AG04449 (cell line): ENCODE measurements at regions not wholly inside any gene's neighbourhood (a gene's known extent, or its start where the extent isn't known, plus 50 kb on each side); places are given as distances from the start of the nearest gene placed in this dataset.
"Not testable (repeated sequence)": the region's sequence is repeated elsewhere in the genome, so short reads cannot be mapped to it uniquely, and the experiment has no call there.

Source experiments
- CTCF ChIA-PET: fragments of 350-600 bp; formaldehyde crosslinking; extraction: SDS; loops from one replicate; lab custom pipeline; 2021; ENCODE audit warnings: antibody characterized with exemption; lab: Yijun Ruan, JAX
- POLR2A ChIA-PET: fragments of 400-600, 350-600 bp; formaldehyde crosslinking; extraction: SDS; loops from one replicate; lab custom pipeline; 2020; ENCODE audit warnings: antibody characterized with exemption, inconsistent platforms; lab: Yijun Ruan, JAX
- DNase-seq: peaks from one replicate; pipeline ENCODE4 v3.0.0-alpha.2; 2010; ENCODE audit warnings: low read depth, low spot score
- H3K4me3 ChIP-seq: 2 replicates; pipeline ENCODE4 v1.5.1; 2011; ENCODE audit warnings: low read depth, mild to moderate bottlenecking, control low read depth, low read length
- TF ChIP-seq, protein P1 (sequence below): IDR thresholded peaks from one replicate; pipeline ENCODE4 v1.5.1; 2011; ENCODE audit warnings: mild to moderate bottlenecking, moderate library complexity, low read length, control low read depth, inconsistent platforms; ENCODE audit not compliant: insufficient read depth; ENCODE audit errors: missing control alignments

DNA sequence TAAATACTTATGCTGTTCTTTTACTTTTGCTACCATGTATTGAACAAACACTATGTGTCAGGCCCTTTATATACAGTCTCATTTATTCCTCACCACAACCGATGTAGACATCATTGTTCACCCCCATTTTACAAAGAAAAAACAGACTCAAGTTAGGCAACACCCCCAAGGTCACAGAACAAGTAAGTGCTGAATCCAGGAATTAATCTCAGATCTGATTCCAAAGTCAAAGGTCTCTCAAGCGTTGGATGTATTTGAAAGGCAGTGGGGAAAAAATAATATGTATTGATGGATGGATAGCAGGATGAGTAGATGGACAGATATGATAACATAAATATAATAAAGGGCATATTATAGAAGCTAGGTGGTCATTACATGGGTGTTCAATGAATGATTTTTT, 85.1 kb upstream of the VLDLR start:
- ChIA-PET CTCF (no interaction called here), POLR2A (no interaction called here)
- no peak overlapping the region for H3K4me3 ChIP-seq
- TF ChIP-seq, protein P1, sequence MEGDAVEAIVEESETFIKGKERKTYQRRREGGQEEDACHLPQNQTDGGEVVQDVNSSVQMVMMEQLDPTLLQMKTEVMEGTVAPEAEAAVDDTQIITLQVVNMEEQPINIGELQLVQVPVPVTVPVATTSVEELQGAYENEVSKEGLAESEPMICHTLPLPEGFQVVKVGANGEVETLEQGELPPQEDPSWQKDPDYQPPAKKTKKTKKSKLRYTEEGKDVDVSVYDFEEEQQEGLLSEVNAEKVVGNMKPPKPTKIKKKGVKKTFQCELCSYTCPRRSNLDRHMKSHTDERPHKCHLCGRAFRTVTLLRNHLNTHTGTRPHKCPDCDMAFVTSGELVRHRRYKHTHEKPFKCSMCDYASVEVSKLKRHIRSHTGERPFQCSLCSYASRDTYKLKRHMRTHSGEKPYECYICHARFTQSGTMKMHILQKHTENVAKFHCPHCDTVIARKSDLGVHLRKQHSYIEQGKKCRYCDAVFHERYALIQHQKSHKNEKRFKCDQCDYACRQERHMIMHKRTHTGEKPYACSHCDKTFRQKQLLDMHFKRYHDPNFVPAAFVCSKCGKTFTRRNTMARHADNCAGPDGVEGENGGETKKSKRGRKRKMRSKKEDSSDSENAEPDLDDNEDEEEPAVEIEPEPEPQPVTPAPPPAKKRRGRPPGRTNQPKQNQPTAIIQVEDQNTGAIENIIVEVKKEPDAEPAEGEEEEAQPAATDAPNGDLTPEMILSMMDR = no peak
- DNase-seq = no peak

DNA sequence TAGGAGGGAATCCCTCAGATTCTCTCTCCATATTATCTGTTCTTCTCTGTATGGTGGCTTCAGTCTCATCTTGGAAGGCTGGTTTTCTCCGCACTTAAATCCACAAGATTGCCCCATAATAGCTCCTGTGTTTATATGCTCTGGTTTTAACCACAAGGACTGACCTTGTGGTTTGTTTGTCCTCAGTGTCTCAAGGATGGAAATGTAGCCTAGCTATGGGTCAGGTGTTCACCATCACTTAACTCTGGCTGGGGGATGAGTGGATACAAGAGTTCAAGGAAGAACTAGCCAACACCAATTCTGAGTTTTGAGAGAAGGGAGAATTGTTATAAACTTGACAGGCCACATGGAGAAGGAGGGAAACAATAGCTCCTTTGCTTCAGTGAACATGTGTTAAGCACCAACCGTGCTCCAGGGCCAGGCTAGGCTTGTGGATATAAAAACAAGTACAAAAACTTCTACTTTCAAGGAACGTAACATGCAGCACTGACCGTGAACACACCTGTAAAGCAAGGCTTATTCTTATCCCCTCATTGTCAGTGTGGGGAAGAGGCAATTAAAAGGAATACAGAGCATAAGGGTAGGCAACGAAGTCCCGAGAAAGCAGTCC, 75.6 kb upstream of the VLDLR start:
- H3K4me3 ChIP-seq = no peak overlapping the region
- ChIA-PET CTCF (no interaction called here), POLR2A (no interaction called here)
- TF ChIP-seq, protein P1 = no peak
- DNase-seq = no peak

DNA sequence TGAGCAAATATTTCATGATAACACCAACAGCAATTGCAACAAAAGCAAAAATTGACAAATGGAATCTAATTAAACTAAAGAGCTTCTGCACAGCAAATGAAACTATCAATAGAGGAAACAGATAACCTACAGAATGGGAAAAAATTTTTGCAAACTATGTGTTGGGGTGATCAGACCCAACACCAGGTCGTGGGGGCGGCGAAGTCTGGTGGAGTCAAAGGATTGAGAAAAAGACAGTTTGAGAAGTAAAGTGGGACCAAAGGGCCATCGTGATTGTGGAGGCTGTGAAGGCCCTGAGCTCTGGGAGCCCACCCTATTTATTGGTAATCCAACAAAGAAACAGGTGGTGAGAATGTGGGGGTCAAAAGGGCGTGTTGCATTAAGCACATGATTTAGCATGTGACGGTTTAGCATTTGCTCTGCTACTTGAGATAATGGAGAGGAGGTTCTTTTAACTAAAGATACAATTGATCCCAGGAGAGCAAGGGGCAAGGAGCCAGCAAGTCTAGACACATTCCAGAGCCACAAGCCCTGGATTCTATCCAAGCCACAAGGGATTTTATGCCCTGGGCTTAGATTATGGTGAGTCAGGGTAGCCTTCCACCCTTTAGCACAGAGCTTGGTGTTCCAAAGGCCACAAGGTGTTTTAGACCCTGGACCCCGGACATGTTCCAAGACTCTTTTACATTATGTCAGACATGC, 65.5 kb upstream of the VLDLR start:
- CTCF ChIA-PET = interaction anchor here (1.8 kb wide), 1 partner anchor 172 kb away, joined by 5 read pairs; no protein-coding TSS in a partner anchor
- POLR2A ChIA-PET = not testable (repeated sequence)

DNA sequence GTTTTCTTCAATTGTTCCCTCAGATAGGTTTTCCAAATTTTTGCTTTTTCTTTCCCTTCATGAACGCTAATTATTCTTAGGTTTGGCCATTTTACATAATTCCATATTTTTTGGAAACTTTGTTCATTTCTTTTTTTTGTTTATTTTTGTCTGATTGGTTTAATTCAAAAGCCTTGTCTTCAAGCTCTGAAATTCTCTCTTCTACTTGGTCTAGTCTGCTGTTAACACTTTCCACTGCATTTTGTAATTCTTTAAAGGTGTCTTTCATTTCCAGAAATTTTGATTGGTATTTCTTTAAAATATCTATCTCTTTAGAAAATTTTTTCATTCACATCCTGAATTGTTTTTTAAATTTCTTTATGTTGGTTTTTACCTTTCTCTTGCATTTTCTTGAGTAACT, 63.9 kb upstream of the VLDLR start:
- no peak for DNase-seq
- TF ChIP-seq, protein P1 = no peak
- H3K4me3 ChIP-seq = no peak overlapping the region
- CTCF ChIA-PET = interaction anchor here (1.8 kb wide), 1 partner anchor 171 kb away, joined by 5 read pairs; no protein-coding TSS in a partner anchor
- POLR2A ChIA-PET = no interaction called here

More for the DNA sequence above, 65.5 kb upstream of the VLDLR start:
- not testable (repeated sequence) for DNase-seq, H3K4me3 ChIP-seq

DNA sequence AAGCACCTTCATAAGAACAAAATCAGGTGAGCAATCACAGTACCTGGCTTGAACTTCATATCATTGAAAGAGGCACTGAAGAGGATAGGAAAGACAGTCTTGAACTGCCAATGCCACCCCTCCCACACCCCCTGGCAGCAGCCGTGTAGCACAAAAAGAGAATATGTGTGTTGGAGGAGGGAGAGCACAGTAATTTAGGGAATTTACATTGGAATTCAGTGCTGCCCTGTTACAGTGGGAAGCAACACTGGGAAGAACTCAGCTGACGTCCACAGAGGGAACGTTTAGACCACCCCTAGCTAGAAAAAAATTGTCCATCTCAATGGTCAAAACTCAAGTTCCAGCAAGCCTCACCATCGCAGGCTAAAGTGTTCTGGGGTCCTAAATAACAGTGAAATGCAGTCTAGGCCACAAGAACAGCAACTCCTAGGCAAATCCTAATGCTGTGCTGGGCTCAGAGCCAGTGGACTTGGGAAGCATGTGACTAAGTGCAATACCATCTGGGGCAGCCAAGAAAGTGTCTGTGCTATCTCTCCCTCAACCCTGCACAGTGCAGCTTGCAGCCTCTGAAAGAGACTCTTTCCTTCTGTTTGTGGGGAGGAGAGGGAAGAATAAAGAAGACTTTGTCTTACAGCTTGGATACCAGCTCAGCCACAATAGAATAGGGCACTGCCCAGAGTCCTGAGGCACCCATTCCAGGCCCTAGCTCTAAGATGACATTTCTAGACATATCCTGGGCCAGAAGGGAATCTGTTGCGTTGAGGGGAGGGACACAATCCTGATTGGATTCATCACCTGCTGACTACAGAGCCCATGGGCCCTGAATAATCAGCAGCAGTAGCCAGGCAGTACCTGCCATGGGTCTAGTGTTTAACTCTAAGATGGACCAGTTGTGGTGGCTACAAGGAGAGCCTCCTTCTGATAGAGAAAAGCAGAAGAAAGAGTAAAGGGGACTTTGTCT, 62.1 kb upstream of the VLDLR start:
- peak; percentile 83 for DNase-seq

DNA sequence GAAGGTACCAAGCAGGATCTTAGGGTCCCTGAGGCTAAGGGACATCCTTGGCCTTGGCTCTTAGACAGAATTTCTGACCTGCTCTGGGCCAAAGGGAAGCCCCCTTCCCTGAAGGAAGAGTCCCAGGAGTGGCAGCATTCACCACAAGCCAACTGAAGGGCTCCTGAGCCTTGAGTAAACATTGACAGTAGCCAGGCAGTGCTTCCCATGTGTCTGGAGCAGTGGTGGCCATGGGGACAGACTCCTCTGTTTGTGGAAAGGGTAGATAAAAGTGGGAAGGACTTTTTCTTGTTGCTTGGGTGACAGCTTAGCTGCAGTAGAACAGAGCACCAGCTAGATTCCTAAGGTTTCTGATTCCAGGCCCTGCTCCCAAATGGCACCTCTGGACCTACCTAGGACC, 61.4 kb upstream of the VLDLR start:
- TF ChIP-seq, protein P1 = no peak
- DNase-seq = no peak
- POLR2A ChIA-PET = interaction anchor here (0.6 kb wide), 1 partner anchor 95 kb away, joined by 3 read pairs; no protein-coding TSS in a partner anchor
- no peak overlapping the region for H3K4me3 ChIP-seq
- CTCF ChIA-PET = no interaction called here

More for the DNA sequence above, 62.1 kb upstream of the VLDLR start:
- TF ChIP-seq, protein P1 = no peak
- ChIA-PET POLR2A (interaction anchor here (0.6 to 1.0 kb wide), 2 partner anchors 96 to 285 kb away, joined by 3 read pairs; partner anchors contain the start of gene PUM3), CTCF (no interaction called here)
- H3K4me3 ChIP-seq = no peak overlapping the region
